Activated CD4-positive, CD25-positive, alpha-beta regulatory T cell treated with anti-CD3 and anti-CD28 coated beads, Interleukin-2, amount 50 U/mL, for 72 hours (primary cell): ENCODE measurements at regions not wholly inside any gene's neighbourhood (a gene's known extent, or its start where the extent isn't known, plus 50 kb on each side); places are given as distances from the start of the nearest gene placed in this dataset.
"Not testable (repeated sequence)": the region's sequence is repeated elsewhere in the genome, so short reads cannot be mapped to it uniquely, and the experiment has no call there.

ENCODE experiments used
- DNase-seq: peaks from one replicate; pipeline ENCODE4 v3.0.0; 2021

- not testable (repeated sequence) for DNase-seq
Measured at GRCh38 chr20:5381527-5381926, 64.8 kb upstream of the PROKR2 start.

- DNase-seq: no peak
Measured at GRCh38 chr20:5377484-5377883, 60.7 kb upstream of the PROKR2 start.

- no peak for DNase-seq
Measured at GRCh38 chr20:5376228-5376627, 59.5 kb upstream of the PROKR2 start.

- DNase-seq: no peak
Measured at GRCh38 chr20:5374171-5374570, 57.4 kb upstream of the PROKR2 start.

- no peak for DNase-seq
Measured at GRCh38 chr20:5372371-5372770, 55.6 kb upstream of the PROKR2 start.

- DNase-seq: no peak
Measured at GRCh38 chr20:5369629-5370028, 52.9 kb upstream of the PROKR2 start.
